GOT3 (cell line): ENCODE measurements at regions not wholly inside any gene's neighbourhood (a gene's known extent, or its start where the extent isn't known, plus 50 kb on each side); places are given as distances from the start of the nearest gene placed in this dataset.

Experiments used
- DNase-seq: peaks from one replicate; lab custom pipeline; 2025; ENCODE audit warnings: mixed read lengths; lab: John Stamatoyannopoulos, UW

DNA sequence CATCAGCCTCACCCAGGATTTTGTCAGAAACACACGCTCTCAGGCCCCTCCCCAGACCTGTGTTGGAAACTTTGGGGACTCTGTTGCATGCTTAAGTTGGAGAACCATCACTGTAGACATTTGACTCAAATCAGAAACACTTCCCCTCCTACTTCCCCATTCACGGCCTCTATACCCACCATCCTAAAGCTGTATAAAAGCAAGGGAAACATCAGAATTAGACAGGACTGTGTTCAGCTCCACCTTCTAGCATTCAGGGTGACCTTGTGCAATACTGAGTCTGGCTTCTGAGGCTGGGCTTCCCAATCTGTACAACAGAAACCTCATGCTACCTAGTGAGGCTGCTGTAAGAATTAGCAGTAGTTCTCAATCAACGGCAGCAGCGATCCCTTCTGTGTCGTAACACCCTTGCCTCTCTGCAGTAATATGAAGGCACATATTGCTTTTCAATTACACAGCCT lies 252.3 kb downstream of the LY86 start:
- no peak for DNase-seq

- no peak for DNase-seq
Measured at GRCh38 chr6:6841571-6841970, 253.1 kb downstream of the LY86 start.

GRCh38 chr6:6842291-6842690 lies 253.8 kb downstream of the LY86 start:
- DNase-seq: no peak

- DNase-seq: no peak
Measured at GRCh38 chr6:6843057-6843627, 254.6 kb downstream of the LY86 start.

- DNase-seq: no peak
Measured at GRCh38 chr6:6843777-6844176, 255.3 kb downstream of the LY86 start.

DNA sequence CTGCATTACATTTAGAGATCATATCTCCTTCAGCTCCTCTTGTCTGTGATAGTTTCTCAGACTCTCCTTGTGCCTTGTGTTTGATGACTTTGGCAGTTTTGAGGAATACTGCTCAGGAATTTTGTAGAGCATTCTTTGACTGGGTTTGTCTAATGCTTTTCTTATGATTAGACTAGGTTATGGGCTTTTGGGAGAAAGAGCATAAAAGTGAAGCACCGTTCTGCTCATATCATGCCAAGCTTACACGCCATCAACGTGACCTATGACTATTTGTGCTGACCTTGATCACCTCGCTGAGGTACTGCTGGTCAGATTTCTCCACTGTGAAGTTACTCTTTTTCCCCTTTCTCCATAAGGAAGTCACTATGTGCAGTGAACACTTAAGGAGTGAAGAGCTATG lies 256.0 kb downstream of the LY86 start:
- no peak for DNase-seq

DNA sequence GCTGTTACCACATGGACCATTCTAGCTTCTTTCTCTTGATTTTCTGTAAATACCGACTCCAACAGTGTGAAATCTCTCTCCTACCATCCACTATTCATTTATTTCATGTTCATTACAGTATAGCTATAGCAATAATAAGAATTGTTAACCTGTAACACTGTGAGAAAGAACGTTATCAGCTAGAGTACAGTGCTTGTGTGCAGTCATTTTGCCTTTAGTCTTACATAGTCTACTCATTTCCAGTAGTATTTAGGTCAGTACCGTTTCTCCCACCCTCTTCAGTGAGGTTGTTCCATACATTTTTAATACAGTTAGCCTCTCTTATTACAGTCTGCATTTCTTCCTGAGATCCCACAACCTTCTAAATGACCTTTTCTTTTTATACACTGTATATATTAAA lies 257.1 kb downstream of the LY86 start:
- no peak for DNase-seq

DNA sequence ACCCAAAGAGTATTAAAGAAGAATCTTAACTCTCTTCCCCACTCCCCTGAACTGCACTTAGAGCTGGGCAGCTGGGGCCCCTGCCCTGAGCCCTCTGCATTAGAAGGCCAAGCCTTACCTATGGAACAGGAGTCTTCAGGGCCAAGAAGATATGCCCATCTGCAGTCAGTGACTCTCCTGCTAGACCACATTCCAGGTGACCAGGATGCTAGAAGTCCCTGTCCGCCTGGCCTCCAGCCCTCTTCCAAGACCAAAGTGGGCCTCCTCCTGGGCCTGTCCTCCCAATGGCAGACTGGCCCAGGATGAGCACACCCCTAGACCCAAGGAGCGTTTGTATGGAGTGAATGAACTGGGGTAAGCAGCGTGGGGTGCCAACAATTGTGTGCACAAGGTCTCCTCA lies 259.1 kb downstream of the LY86 start:
- DNase-seq: no peak

DNA sequence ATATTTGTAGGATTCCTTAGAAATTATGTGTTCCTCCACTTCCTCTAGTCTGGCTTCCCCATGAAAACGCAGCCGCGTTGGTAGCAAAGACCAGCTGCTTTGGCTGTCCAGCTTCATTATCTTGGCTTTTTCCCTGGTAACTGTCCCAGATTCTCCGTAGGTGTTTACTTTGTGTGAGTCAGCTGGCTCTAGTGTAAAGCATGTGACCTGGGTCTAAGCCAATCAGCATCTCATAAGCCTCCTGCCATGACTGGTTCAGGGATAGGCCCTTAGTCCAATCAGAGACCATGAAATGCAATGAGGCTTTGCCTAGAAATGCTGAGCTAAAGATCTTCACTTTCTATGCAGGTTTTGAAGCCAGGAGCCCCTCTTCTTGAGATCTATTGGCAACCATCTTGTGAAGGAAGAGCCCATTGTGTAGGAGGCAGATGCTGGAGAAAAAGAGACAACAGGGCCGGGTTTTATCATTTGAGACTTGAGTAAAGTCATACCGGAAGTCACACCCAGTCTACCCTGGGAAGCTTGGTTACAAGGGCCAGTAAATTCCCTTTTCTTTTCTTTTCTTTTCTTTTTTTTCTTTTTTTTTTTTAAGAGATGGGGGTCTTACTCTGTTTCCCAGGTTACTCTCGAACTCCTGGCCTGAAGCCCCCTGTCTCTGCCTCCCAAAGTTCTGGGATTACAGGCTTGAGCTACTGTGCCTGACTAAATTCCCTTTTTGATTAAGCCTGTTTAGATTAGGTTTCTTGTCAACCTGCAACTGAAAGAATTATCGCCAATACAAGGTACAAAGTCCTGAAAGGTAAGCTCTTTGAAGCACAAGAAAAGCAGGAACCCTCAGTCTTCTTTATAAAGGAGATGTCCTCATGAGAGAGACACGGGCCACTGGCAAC lies 256.5 kb upstream of the RREB1 start:
- no peak for DNase-seq

GRCh38 chr6:6851949-6852261 lies 255.9 kb upstream of the RREB1 start:
- DNase-seq: no peak

- no peak for DNase-seq
Measured at GRCh38 chr6:6856538-6857523, 250.9 kb upstream of the RREB1 start.

DNA sequence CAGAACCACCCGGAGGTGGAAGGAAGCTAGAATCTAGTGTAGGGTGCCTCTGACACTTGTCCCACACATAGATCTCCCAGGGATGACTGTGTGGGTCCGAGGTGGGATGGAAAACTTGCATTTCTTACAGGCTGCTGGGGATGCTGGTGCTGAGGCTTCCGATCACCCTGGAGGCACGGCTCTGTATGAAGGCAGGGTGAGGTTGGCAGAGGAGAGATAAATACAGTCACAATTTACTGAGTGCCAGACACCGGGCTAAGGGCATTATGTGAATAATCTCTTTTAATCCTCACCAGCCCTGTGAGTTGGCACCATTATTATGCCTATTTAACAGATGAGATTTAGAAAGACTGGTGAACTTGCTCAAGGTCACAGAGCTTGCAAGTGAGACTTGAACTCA lies 250.2 kb upstream of the RREB1 start:
- no peak for DNase-seq

- no peak for DNase-seq
Measured at GRCh38 chr6:6858533-6858982, 249.2 kb upstream of the RREB1 start.

DNA sequence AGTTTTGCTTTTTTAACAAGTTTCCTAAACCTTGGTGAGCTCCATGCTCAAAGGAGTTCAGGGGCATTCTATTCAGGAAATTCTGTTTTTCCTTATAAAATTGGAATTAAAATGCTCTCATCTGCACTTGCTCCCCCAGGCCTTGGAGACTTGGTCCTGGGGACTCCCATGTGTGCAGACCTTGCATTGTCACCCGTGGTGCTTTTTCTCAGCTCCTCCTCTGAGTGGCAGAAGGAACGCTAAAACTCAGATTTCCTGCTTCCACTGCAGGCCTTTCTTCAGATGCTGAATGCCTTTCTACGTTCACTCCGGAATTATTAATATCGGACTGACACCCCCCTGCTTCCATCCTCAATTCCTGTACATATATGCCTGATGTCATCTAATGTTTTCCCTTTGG lies 248.7 kb upstream of the RREB1 start:
- DNase-seq: no peak

GRCh38 chr6:6859722-6860121 lies 248.0 kb upstream of the RREB1 start:
- no peak for DNase-seq

DNA sequence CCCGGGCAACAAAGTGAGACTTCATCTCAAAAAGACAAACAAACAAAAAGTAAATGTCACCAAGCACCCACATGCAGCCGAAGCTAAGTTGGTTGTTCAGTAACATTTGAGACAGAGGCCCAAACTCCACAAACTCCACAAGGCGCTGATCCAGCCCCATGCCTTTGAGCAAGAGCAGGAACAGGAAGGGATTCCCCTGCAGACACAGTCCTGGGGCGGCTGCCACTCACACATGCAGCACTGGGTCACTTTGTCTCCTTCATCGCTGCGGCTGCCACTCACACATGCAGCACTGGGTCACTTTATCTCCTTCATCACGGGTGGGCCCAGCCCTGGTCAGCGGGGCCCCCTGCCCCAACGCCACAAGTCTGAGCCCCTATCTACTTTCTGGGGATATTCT lies 246.9 kb upstream of the RREB1 start:
- DNase-seq: no peak

DNA sequence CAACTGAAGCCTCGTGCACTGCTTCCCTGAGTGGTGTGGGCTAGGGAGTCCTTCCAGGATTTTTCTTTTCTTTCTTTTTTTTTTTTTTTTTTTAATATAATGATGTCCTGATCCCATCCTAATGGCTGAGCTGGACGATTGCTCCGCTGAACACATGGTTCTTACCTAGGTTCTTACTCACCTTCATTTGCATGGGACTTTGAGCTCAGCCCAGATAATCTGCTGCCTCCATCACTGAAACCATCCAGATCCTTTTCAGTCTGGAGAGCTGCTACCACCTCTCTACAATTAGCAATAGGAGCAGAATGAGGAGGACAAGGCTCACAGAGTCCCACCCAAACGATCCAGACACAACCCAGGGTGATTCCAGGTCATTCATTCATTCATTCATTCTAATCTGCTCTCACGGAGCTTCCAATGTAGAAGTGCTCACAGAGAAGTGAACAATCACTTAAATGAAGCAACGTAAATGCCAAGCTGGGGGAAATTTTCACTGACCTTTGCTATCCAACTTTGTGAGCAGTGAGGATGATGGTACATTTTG lies 246.3 kb upstream of the RREB1 start:
- DNase-seq: no peak

DNA sequence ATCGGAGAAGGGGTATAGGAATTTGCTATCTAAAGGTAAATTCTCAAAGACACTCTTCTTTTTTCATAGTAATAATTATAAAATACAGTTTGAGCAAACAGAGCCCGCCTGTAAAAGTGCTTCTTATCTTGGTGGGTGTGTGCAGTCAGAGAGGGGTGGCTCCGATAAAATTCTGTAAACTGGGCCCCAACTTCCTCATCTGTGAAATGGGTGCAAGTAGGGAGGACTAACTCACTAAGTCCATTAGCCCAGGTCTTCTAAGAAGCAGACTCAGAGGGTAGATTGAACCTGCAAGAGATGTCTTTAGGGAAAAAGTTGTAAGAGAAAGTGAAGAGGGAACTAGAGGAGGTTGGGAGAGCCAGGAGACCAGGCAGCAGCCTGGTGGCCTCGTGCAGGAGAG lies 245.8 kb upstream of the RREB1 start:
- DNase-seq: no peak

GRCh38 chr6:6863970-6864639 lies 243.7 kb upstream of the RREB1 start:
- DNase-seq: no peak

DNA sequence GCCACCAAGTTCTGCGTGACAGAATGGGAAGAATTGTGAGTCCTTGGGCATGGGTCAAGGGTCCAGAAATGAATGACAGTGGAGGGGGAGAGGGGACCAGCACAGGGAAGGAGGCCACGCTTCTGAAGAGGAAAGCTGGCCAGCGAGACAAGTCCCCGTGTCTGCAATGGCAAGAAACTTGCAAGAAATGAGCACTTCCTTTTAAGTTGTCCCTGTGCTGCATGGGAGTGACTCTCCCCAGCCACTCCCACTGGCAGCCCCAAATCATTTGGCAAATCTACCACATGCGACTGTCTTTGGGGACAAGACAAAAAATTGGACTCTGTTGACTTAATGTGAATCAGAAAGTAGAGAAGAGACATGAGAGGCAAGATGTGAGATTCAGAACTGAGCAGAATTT lies 242.2 kb upstream of the RREB1 start:
- DNase-seq: no peak

GRCh38 chr6:6866656-6867403 lies 240.9 kb upstream of the RREB1 start:
- no peak for DNase-seq
